Glomerular visceral epithelial cell (primary cell): ENCODE measurements at regions not wholly inside any gene's neighbourhood (a gene's known extent, or its start where the extent isn't known, plus 50 kb on each side); places are given as distances from the start of the nearest gene placed in this dataset.
A peak's percentile ranks its signal among the peaks of the same experiment; 100 is the strongest.

Experiments
- DNase-seq: peaks from one replicate; pipeline ENCODE4 v3.0.0-alpha.2; 2016; ENCODE audit errors: extremely low spot score

GRCh38 chr20:18971121-18971520, 157.5 kb downstream of the SCP2D1 start:
- DNase-seq, result no peak

- no peak for DNase-seq
Measured at GRCh38 chr20:18971574-18971973, 158.0 kb downstream of the SCP2D1 start.

GRCh38 chr20:18972251-18972876, 158.8 kb downstream of the SCP2D1 start:
- no peak for DNase-seq

- DNase-seq, result no peak
Measured at GRCh38 chr20:18973529-18974173, 160.1 kb downstream of the SCP2D1 start.

GRCh38 chr20:18974660-18975059, 161.1 kb downstream of the SCP2D1 start:
- DNase-seq, result no peak

GRCh38 chr20:18977441-18977840, 163.9 kb downstream of the SCP2D1 start:
- no peak for DNase-seq

GRCh38 chr20:18978311-18978710, 164.7 kb downstream of the SCP2D1 start:
- no peak for DNase-seq

- no peak for DNase-seq
Measured at GRCh38 chr20:18979132-18979531, 165.5 kb downstream of the SCP2D1 start.

GRCh38 chr20:18981962-18982539, 168.5 kb downstream of the SCP2D1 start:
- DNase-seq, result no peak

- no peak for DNase-seq
Measured at GRCh38 chr20:18983796-18984195, 170.2 kb downstream of the SCP2D1 start.

- no peak for DNase-seq
Measured at GRCh38 chr20:18984238-18985200, 170.9 kb downstream of the SCP2D1 start.

GRCh38 chr20:18985551-18985950, 172.0 kb downstream of the SCP2D1 start:
- peak; percentile 13 for DNase-seq

- peak; percentile 48 for DNase-seq
Measured at GRCh38 chr20:18986146-18986830, 172.7 kb downstream of the SCP2D1 start.

GRCh38 chr20:18986895-18987580, 173.5 kb downstream of the SCP2D1 start:
- no peak for DNase-seq

GRCh38 chr20:18987781-18988360, 174.3 kb downstream of the SCP2D1 start:
- no peak for DNase-seq

GRCh38 chr20:18988701-18989100, 175.1 kb downstream of the SCP2D1 start:
- DNase-seq, result no peak

GRCh38 chr20:18989736-18990474, 176.3 kb downstream of the SCP2D1 start:
- no peak for DNase-seq

GRCh38 chr20:18991012-18991411, 177.4 kb downstream of the SCP2D1 start:
- no peak for DNase-seq

- DNase-seq, result no peak
Measured at GRCh38 chr20:18992418-18992817, 178.8 kb downstream of the SCP2D1 start.

- no peak for DNase-seq
Measured at GRCh38 chr20:18995455-18995854, 181.9 kb downstream of the SCP2D1 start.
